DND-41 (cell line): ENCODE measurements at regions not wholly inside any gene's neighbourhood (a gene's known extent, or its start where the extent isn't known, plus 50 kb on each side); places are given as distances from the start of the nearest gene placed in this dataset.

ENCODE experiments used
- ATAC-seq: fragments of 200-7000 bp; cut with Tn5 transposase; 3 replicates; pipeline ENCODE4 v1.9.1; 2021; ENCODE audit warnings: low read depth; ENCODE audit not compliant: insufficient read depth
- DNase-seq: peaks from one replicate; pipeline ENCODE4 v3.0.0-alpha.2; 2020
- H2AFZ ChIP-seq: 2 replicates; pipeline ENCODE4 v1.6.0; 2012; ENCODE audit warnings: low read depth, low read length
- H3K27ac ChIP-seq: 2 replicates; pipeline ENCODE4 v1.5.1; 2012; ENCODE audit warnings: low read length, inconsistent platforms
- H3K27me3 ChIP-seq: fragments of 200-600 bp; sonication (generic); 2 replicates; pipeline ENCODE4 v1.6.0; 2012; ENCODE audit warnings: low read length, mild to moderate bottlenecking, inconsistent platforms; ENCODE audit not compliant: insufficient read depth, poor library complexity
- H3K36me3 ChIP-seq: 2 replicates; pipeline ENCODE4 v1.5.1; 2012; ENCODE audit warnings: low read length, inconsistent platforms; ENCODE audit not compliant: insufficient read depth
- H3K4me1 ChIP-seq: 2 replicates; pipeline ENCODE4 v1.5.1; 2012; ENCODE audit warnings: mild to moderate bottlenecking, low read length; ENCODE audit not compliant: insufficient read depth
- H3K4me2 ChIP-seq: 2 replicates; pipeline ENCODE4 v1.6.0; 2012; ENCODE audit warnings: mild to moderate bottlenecking, moderate library complexity, low read length, inconsistent platforms; ENCODE audit not compliant: insufficient read depth
- H3K4me3 ChIP-seq, 2 experiments: fragments of 200-600 bp in 1 of 2; shearing (Covaris generic) in 1 of 2; 2 replicates each; pipeline ENCODE4 v1.5.1; 2012 to 2016; ENCODE audit warnings: inconsistent platforms in 2 of 2, low read length in 2 of 2, mild to moderate bottlenecking in 2 of 2, low read depth in 1 of 2, moderate library complexity in 1 of 2
- H3K79me2 ChIP-seq: 2 replicates; pipeline ENCODE4 v1.6.0; 2012; ENCODE audit warnings: low read length, inconsistent platforms; ENCODE audit not compliant: insufficient read depth
- H3K9ac ChIP-seq: 2 replicates; pipeline ENCODE4 v1.6.0; 2012; ENCODE audit warnings: low read depth, mild to moderate bottlenecking, inconsistent platforms, low read length, moderate library complexity
- H3K9me3 ChIP-seq: 2 replicates; pipeline ENCODE4 v1.5.1; 2012; ENCODE audit warnings: low read length, moderate library complexity, mild to moderate bottlenecking, inconsistent platforms; ENCODE audit not compliant: insufficient read depth, severe bottlenecking
- H4K20me1 ChIP-seq: 2 replicates; pipeline ENCODE4 v1.6.0; 2012; ENCODE audit warnings: low read length; ENCODE audit not compliant: insufficient read depth
- EZH2 ChIP-seq: IDR thresholded peaks from 3 replicates; pipeline ENCODE4 v1.6.1; 2012; ENCODE audit warnings: borderline replicate concordance, low read depth, mild to moderate bottlenecking, moderate library complexity, low read length, inconsistent platforms; ENCODE audit not compliant: severe bottlenecking
- TF ChIP-seq, protein P1 (sequence below): IDR thresholded peaks from 2 replicates; pipeline ENCODE4 v1.5.1; 2012; ENCODE audit warnings: borderline replicate concordance, low read length, moderate library complexity, mild to moderate bottlenecking; ENCODE audit not compliant: poor library complexity, severe bottlenecking; ENCODE audit errors: extremely low read depth

DNA sequence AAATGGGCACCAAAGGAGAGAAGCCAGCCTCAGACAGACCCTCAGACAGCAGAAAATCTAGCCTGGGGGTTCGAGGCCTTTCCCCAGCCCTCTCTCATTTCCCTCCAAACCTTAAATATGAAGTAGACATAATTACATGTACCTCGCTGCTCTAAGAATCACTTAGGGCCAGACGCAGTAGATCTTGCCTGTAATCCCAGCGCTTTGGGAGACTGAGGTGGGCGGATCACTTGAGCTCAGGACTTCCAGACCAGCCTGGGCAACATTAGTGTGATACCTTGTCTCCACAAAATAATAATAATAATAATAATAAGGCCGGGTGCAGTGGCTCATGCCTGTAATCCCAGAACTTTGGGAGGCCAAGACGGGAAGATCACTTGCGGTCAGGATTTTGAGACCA is 52.1 kb upstream of the WNT7B start:
- Histone ChIP-seq H3K4me3 (no peak overlapping the region), H3K4me2 (no peak overlapping the region), H3K9ac (no peak overlapping the region), H4K20me1 (peaks cover 2% of the 10 kb centered on the region; the same call in 1 of the 2 replicates), H3K36me3 (no peaks in the 10 kb centered on the region), H3K79me2 (no peaks in the 10 kb centered on the region), H2AFZ (no peak overlapping the region), H3K9me3 (no peaks in the 10 kb centered on the region), H3K27me3 (peaks cover 6% of the 10 kb centered on the region), H3K4me1 (no peaks in the 10 kb centered on the region), H3K27ac (no peak overlapping the region)
- no peak for DNase-seq
- ATAC-seq: no peak
- TF ChIP-seq EZH2: no peak
- TF ChIP-seq, protein P1, sequence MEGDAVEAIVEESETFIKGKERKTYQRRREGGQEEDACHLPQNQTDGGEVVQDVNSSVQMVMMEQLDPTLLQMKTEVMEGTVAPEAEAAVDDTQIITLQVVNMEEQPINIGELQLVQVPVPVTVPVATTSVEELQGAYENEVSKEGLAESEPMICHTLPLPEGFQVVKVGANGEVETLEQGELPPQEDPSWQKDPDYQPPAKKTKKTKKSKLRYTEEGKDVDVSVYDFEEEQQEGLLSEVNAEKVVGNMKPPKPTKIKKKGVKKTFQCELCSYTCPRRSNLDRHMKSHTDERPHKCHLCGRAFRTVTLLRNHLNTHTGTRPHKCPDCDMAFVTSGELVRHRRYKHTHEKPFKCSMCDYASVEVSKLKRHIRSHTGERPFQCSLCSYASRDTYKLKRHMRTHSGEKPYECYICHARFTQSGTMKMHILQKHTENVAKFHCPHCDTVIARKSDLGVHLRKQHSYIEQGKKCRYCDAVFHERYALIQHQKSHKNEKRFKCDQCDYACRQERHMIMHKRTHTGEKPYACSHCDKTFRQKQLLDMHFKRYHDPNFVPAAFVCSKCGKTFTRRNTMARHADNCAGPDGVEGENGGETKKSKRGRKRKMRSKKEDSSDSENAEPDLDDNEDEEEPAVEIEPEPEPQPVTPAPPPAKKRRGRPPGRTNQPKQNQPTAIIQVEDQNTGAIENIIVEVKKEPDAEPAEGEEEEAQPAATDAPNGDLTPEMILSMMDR: no peak

DNA sequence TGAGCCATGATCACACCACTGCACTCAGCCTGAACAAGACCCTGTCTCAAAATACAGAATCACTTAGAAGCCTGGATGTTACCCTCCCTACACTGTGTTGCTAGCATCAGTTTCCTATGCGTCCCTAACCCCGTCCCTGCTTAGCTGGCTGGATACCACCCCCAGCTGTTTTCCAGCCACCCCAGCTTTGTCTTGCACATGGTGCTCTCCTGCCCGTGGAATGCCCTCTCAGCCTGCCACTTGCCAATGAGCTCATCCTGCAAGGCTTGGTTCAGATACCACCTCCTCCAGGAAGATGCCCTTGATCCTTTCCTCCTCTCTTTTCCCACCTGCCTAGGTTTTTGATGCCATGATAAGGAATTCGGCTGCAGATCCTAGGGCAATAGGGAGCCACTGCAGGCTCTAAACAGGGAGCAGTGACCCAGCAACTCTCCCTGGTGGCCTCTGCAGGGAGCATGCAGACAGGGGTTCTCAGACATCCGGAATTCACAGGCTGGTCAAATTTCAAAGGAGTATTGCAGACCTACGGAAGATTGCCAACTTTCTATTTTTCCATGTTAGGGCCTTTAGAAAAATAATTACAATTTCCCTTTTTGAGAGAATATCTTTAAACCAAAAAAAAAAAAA is 52.7 kb upstream of the WNT7B start:
- ATAC-seq: no peak
- no peak overlapping the region for H3K4me3 ChIP-seq
- peaks cover under 1% of the 10 kb centered on the region; the same call in 1 of the 2 replicates for H3K4me1 ChIP-seq
- no peaks in the 10 kb centered on the region for H3K27me3 ChIP-seq
- H2AFZ ChIP-seq: no peak overlapping the region
- peaks cover 2% of the 10 kb centered on the region; the same call in 1 of the 2 replicates for H4K20me1 ChIP-seq
- H3K4me2 ChIP-seq: no peak overlapping the region
- no peaks in the 10 kb centered on the region for H3K79me2 ChIP-seq
- no peak for DNase-seq
- TF ChIP-seq, protein P1: no peak
- TF ChIP-seq EZH2: no peak
- no peak overlapping the region for H3K9ac ChIP-seq
- no peak overlapping the region for H3K27ac ChIP-seq
- no peaks in the 10 kb centered on the region for H3K9me3 ChIP-seq
- no peaks in the 10 kb centered on the region for H3K36me3 ChIP-seq

DNA sequence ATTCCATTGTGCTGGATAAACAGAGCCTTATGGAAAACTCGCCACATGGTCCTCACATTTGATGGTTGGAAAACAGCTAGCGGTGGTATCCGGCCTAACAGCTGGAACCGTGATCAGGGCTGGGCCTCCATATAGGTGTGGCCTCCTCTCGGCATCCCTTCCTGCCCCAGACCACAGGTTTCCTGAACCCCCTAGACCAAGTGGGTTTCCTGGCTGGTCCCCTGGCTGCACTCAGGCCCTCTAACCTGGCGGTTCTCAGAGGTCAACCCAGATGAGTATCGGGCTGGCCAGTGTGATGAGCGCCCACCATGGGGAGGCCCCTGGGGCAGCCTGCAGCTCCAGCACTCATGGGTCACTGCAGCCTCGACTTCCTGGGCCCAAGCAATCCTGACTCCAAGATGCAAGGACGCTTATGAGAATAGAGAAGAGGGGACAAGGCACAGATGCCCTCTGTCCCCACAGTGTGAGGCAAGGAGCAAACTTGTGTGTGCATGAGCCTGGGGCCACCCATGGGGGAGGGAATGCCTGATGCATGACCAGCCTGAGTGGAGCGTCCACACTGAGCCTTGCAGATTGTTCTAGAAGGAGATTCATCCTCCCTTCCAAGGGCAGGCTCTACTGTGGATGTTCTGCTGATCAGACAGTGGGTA is 53.4 kb upstream of the WNT7B start:
- DNase-seq (no peak), ATAC-seq (no peak)
- H3K27ac ChIP-seq: no peak overlapping the region
- no peaks in the 10 kb centered on the region for H3K27me3 ChIP-seq
- no peaks in the 10 kb centered on the region for H3K36me3 ChIP-seq
- H3K9ac ChIP-seq: no peak overlapping the region
- TF ChIP-seq, protein P1: no peak
- TF ChIP-seq EZH2: no peak
- no peak overlapping the region for H3K4me3 ChIP-seq
- H3K4me2 ChIP-seq: no peak overlapping the region
- no peak overlapping the region for H2AFZ ChIP-seq
- peaks cover 7% of the 10 kb centered on the region for H3K4me1 ChIP-seq
- H4K20me1 ChIP-seq: peaks cover 2% of the 10 kb centered on the region; the same call in 1 of the 2 replicates
- H3K79me2 ChIP-seq: no peaks in the 10 kb centered on the region
- no peaks in the 10 kb centered on the region for H3K9me3 ChIP-seq
